GM10266 (cell line): ENCODE measurements at regions not wholly inside any gene's neighbourhood (a gene's known extent, or its start where the extent isn't known, plus 50 kb on each side); places are given as distances from the start of the nearest gene placed in this dataset.

ENCODE experiments used
- DNase-seq: peaks from one replicate; pipeline ENCODE4 v3.0.0; 2012; ENCODE audit errors: extremely low spot score
- TF ChIP-seq, protein P1 (sequence below): IDR thresholded peaks from 2 replicates; pipeline ENCODE4 v1.5.1; 2012; ENCODE audit warnings: mild to moderate bottlenecking, low read depth; ENCODE audit not compliant: control insufficient read depth, insufficient read depth; ENCODE audit errors: missing control alignments

DNA sequence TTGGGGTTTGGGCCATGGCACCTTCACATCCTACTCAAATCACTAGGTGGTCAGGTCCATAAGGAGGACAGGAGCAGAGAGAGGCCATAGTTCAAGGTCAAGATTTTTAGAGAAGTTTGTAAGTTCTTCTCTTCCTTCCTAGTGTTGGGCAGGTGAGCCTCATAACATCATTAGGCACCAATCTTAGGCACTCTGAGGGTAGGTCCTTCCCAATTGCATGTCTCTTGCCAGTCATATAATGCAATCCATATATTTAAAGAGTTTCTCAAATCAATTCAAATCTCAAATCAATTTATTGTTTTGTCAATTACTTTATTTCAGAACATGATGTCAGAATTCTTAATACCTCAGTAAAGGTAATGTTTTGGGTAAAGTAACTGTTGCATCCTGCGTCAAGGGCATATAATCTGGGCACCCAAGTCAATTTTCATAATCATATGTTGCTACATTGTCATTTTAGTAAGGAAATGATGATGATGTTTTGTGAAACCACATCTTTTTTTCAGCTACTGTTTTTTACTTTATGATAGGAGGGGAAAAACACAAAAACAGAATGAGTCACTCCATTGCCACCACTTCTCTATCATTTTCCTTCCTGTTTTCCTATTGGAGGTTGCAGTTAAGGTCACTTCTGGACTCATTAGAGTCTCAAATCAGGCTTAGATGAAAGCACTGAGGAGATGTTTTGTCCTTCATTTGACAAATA, 122.7 kb downstream of the UCHL5 start:
- DNase-seq = no peak
- TF ChIP-seq, protein P1, sequence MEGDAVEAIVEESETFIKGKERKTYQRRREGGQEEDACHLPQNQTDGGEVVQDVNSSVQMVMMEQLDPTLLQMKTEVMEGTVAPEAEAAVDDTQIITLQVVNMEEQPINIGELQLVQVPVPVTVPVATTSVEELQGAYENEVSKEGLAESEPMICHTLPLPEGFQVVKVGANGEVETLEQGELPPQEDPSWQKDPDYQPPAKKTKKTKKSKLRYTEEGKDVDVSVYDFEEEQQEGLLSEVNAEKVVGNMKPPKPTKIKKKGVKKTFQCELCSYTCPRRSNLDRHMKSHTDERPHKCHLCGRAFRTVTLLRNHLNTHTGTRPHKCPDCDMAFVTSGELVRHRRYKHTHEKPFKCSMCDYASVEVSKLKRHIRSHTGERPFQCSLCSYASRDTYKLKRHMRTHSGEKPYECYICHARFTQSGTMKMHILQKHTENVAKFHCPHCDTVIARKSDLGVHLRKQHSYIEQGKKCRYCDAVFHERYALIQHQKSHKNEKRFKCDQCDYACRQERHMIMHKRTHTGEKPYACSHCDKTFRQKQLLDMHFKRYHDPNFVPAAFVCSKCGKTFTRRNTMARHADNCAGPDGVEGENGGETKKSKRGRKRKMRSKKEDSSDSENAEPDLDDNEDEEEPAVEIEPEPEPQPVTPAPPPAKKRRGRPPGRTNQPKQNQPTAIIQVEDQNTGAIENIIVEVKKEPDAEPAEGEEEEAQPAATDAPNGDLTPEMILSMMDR = no peak

DNA sequence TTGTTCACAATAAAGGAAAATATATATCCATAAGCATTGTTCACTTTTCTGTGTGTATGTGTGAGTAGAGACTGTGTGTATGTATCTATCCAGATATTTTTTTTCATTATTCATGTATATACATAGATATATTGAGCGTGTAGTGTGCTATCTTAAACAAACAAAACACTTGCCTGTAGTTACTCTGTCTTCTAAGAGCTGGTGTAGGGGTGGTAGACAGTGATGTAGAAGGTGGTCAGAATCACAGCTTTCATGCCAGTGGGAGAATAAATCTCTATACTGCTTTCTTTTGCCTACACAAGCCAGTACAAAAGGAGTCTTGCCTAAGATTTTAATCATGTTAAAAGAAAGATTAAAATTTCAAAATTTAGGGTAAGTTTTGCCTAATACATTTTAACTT, 122.0 kb downstream of the UCHL5 start:
- TF ChIP-seq, protein P1 = no peak

DNA sequence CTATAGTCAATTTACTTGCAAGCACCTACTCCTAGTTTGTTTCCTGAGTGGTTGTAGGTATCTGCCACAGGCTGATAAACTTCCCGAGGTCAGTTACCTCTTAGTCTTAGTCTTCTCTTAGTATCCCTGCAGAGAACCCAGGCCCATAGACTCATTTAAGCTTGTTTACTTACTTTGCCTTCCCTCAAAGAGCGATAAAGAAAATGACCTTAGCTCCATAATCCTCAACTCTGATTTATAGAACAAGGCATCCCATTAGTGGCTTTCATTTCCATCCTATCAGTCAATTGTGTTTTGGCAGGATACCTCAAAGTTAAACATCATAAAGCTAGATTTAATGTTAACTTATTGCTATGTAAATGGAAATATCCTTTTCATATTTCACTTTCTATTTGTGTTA, 119.7 kb downstream of the UCHL5 start:
- TF ChIP-seq, protein P1 = no peak
- no peak for DNase-seq

More for the DNA sequence above, 122.0 kb downstream of the UCHL5 start:
- no peak for DNase-seq

DNA sequence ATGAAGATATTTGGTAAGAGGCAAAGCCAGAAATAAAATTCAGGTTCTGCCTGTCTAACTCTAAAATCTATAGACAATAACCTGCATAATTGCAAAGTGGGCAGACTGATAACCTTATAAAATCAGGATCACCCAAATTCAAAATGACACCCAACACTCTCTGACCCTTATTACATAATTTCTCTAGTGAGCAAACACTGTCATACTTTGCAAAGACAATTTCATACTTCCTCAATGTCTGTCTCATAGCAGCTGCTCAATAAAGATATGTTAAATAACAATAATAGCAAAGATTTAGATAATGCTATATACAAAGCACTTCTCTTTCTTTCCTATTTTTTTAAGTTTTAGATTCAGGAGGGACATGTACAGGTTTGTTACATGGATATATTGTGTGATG, 118.5 kb downstream of the UCHL5 start:
- DNase-seq = no peak
- TF ChIP-seq, protein P1 = no peak

DNA sequence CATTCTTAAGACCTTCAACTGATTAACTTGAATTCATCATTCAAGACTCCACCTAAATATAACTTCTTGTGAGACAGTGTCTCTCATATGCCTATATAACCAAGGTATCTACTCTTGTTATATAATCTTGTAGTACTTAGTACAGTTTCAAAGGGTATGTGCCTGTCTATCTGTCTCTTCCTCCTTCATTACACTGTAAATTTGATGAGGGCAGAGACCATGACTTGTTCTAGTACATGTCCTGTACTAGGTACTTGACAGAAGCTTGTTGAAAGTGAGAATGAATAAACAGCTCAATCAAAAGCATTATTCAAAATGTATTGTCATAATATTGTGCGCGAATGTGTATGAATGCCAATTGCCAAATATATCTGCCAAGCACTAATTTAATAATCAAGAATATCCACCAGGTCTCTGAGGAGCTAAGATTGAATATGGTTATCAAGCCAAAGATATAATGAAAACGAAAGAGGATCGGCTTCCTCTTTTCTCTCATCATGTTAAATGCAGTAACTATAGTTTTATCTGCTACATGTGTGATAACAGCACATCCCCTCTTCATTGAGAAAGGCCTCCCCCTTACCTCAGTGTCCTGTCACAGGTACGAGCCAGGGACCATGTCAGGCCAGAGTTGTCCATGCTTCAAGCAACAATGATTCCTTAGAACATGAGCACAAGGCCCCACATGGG, 117.3 kb downstream of the UCHL5 start:
- no peak for DNase-seq
- TF ChIP-seq, protein P1 = no peak

DNA sequence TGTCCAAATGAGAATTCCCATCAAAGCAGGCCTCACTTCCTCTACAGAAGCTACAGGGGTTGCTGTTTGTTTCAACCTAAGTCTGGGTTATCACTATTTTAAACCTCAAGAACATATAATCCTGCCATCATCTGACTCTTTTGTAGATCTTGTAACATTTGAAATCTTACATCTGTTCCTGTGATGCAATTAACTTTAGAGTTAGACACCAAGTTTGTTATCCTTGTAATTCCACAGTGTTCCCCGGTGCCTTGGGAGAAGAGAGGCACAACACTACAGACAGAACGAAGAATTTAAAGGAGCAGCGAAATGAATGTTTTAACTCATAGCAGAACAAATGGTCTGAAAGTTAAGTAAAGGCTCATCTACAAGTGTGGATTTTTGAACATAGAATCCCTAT, 116.1 kb downstream of the UCHL5 start:
- DNase-seq = no peak
- TF ChIP-seq, protein P1 = no peak

DNA sequence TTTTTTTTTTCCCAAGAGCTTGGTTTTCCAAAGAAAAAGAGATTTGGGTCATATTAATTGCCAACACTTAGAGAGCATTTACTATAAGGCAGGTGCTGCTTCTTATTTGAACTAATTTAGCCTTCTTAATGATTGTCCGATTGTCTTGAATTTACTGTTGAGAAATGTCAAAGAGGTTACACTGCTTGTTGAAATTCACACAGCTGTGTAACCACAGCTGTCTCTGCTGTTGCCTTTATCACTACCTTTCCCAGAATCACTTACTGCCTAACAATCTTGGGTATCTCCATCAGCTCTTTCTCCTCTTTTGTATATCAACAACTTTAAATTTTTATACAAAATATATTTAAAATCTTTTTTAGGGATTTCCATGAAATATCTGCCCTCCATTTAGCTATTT, 115.6 kb downstream of the UCHL5 start:
- DNase-seq = no peak
- TF ChIP-seq, protein P1 = no peak
